ENCODE measurements at regions not wholly inside any gene's neighbourhood (a gene's known extent, or its start where the extent isn't known, plus 50 kb on each side); places are given as distances from the start of the nearest gene placed in this dataset.

DNA sequence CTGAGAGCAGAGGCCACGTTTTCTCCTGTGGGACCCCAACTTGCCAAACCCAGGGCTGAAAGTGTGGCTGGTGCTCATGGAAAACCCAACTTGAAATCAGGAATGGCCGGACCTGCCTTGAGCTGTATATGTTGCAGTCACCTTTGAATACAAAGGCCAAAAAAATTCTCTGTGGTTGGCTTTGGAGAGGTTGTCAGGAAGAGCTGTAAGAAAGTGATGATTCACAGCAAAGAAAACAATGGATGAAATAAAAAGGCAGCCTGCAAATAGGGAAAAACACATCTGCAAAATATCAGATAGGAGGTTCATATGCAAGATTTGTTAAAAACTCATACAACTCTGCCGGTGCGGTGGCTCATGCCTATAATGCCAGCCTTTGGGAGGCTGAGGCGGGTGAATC is 715.8 kb downstream of the UQCRFS1 start:
- DNase-seq = no peak

DNA sequence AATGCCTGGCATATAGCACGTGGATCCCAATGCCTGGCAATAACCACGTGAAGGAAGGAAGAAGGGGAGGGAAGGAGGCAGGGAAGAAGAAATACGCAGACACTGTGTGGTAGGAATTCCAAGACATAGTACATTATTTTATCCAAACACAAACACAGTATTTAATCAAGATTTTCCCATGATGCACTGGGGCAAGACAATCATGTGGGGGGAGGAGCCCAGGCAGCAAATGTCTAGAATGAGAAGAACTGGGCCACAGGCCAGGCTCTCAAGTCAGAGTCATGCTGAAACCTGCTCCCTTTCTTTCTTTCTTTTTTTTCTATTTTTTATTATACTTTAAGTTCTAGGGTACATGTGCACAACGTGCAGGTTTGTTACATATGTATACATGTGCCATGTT is 717.9 kb downstream of the UQCRFS1 start:
- DNase-seq = no peak

DNA sequence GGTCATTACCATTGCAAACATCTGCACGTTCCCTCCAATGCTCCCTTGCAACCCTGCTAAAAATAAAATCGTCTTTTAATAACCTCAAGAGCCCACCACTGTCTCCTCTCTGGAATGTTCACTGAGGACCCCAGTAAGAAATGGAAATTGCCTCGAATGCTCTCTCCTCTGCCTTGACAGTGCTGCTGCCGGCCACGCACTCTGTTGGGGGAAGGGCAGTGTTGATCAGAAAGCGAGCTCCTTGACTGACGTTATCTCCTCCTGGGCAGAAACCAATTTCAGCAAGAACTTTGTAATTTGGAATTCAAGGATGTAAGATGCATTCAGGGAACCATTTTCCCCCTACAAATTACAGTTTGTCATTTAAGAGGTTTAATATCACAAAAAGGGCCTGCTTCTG is 718.5 kb downstream of the UQCRFS1 start:
- no peak for DNase-seq

DNA sequence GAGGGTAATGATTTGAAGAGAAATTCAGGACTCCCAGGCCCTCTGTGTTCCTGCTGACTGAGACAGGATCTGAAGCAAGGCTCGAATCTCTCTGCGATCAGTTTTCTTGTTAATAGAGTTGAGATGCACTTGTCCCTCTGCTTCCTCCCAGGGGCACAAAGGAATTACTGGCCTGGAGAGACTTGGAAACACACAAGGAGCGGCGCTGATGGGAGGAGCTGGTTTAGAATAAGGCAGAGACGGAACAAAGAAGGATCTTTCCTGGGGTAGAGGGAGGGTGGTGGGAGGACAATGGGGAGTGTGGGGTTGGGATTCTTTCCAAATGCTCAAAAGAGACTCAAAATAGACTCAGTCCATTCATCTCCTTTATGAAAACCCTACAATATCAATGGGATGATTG is 719.1 kb downstream of the UQCRFS1 start:
- no peak for DNase-seq

DNA sequence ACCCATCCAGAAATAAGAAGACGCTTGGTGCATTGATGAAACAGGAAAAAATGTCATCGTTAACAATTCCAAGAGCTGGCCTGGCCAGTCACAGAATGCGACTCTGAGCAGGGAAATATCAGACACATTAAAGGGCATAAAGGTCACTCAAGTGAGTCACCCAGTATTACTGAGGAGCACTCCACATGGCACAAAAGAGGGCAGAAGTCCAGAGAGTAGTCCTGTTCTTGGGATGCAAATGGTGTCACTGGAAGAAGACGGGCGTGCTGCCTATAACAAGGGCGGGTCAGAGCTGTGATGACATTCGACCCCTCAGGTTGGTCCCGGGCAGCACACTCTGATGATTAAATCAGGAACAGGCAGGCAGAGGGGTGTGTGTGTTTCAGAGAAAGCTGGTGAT is 720.3 kb downstream of the UQCRFS1 start:
- DNase-seq = no peak

DNA sequence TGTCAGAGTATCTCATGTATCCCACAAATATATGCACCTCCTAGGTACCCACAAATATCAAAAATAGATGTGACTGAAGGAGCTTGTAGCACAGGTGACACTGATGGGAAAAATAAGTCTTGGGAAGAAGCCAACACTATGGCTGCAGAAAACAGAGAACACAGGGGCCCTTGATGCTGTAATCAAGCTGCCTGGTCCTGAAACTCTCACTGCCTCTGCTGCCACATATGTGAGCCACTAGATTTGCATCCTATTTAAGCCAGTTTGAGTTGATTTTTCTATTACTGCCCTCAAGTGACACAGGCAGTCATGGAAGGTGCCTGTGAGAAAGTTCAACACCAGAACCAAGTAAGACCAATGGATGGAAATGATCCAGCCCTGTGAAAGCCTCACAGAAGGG is 720.8 kb downstream of the UQCRFS1 start:
- DNase-seq = no peak

DNA sequence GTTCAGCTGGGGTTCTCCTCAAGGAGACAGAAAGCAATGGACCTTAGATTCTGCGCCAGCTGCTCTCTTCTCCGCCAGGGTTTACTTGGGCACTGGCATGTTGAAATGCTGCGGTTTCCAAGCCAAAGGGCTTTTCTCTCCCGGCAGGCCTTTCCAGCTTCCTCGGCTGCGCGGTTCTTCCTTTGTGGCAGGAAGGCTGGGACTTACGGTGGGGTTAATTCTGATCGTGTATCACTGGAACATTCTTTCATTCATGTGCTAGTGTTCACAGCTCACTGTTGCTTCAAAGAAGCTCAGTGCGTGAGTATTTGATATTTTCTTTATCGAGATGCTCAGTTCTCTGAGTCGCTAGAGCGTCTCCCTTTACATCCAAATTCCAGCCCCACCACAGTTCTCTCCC is 723.2 kb downstream of the UQCRFS1 start:
- no peak for DNase-seq

DNA sequence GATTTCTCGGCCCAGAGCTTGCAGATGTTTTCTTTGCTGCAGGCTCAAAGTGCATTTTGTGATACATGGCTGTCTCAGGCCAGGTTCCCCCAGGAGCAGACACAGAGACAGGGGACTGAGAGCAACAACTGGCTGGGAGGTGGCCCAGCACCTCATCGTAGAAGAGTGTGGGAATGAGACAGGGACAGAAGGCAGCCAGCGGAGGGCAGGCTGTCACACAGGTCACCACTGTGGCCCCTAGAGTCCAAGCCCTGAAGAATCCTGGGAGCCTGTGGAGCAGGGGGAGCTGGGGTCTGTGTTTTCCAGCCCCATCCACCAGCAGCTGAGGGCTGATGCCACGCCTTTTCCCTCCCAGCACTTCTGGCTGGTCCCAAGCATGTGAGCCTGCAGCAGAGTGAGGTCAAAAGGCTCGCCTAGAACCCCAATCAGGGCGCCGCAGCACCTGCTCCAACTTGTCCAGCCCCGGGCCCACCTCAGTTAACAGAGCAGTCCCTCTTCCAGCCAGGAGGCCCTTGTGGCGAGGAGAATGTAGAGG is 723.8 kb downstream of the UQCRFS1 start:
- no peak for DNase-seq

DNA sequence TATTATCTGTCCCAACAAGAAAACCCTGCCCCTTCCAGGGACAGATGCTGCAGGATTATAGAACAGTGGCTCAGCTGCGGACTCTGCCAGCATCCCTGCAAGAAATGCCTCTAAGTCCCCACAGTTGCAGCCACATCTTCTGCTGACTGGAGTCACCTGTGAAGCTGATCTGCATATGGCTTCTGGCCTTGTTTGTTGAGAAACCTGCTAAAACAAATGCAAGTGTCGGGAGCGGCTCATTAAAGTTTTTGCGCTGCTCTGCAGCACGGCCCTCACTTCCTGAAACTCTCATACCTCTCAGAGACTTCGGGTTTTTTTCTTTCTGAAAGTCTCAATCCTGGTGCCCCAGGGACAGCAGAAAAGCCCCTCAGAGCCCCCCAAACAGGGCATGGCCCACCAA is 725.0 kb downstream of the UQCRFS1 start:
- DNase-seq = no peak

DNA sequence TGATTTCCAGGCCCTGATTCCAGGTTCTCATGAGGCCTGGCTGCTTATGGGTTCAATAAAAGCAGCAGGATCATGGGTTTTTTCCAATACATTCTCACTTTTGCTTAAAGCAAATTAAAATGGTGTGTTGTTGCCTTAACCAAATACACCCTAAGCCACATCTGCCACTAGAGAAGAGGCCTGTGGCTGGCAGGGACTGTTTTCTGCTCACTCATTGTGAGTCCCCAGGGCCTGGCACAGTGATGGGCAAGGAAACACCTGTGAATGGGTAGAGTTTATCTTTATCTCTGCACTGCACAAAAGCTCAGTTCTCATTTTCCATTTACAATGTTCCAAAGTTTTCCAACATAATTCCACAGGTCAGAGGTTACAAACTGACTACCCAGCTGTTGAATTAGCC is 726.0 kb downstream of the UQCRFS1 start:
- DNase-seq = no peak

DNA sequence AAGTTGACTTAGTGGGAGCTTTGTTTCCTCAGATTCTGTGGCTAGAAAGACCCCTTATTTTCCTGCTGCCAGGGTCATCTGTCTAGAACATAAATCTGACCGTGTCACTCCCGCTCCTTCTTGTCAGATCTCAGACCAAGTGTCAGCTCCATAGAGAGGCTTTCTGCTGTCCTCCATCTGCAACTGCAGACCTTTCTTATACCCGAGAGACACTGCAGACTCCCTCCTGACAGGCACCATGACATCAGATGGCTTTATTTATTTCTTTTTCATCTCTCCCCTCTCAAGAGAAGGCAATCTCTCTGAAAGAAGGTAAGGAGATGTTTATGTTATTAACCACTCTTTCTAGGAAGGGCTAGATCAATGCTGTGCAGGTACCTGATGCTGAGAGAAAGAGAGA is 726.5 kb downstream of the UQCRFS1 start:
- no peak for DNase-seq

DNA sequence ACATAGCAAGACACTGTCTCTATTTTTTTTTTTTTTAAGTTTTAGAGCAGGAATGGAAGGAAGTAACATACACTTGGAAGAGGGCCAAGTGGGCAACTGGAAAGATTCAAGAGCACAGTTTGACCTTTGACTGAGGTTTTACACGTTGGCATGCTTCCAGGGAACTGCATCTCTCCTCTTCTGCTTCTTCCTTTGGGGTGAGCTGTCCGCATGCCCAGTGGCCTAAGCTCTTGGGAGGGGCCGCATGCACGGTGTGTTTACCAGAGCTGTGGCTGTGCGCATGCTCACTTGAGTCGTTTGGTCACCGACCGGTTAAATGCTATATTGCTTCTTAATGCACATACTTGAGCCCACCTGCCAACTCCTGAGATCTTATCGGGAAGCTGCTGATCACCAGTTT is 727.7 kb downstream of the UQCRFS1 start:
- DNase-seq = no peak

DNA sequence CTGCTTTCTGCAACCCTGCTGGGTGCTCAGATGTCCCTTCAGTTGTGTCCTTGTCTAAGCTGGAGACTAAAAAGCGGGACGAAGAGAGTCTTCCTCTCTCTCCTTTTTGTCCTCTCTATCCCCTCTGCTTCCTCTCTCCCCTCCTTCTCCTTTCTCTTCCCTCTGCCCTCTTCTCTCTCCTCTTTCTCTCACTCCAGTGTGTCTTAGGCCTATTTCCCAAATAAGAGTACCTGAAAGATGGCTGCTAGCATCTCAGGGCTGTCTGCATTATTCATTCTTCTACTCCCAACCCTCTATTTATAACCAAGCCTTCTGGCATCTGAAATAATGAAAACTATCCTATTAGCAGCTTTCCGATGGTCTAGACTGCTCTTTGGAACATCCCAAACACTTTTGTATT is 729.8 kb downstream of the UQCRFS1 start:
- no peak for DNase-seq

DNA sequence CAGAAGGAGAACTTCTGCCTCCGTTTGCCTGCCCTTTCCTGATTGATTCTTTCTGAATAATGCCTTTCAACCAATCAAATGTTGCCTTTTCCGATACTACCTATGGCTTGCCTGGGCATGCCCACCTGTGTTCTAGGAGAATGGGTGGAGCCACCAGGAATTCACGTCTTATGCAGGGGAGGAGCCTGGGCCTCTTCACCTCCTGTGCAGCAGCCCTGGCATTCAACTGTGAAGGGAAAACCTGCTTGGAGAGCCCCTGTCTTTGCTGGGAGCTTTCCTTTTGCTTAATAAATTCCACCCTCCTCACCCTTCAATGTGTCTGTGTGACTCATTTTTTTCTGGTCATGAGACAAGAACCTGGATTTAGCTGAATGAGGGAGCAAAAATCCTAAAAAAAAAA is 730.7 kb downstream of the UQCRFS1 start:
- no peak for DNase-seq

DNA sequence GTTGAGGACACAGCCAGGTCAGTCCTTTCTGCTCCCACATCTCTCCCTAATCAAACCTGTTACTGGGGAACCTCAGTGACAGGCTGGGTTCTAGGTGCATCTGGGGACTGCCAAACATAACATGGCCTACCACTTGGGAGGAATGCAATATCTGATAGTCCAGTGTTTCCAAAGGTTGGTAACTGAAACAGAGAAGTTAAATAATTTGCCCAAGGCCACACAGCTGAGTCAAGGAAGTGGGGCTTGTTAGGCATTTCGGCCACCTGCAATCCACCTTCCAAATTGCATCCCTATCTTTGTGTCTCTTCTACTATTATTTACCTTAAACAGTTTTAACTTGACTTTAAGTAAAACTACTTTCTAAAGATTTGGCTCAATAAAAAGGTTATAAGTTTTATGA is 731.3 kb downstream of the UQCRFS1 start:
- DNase-seq = no peak

DNA sequence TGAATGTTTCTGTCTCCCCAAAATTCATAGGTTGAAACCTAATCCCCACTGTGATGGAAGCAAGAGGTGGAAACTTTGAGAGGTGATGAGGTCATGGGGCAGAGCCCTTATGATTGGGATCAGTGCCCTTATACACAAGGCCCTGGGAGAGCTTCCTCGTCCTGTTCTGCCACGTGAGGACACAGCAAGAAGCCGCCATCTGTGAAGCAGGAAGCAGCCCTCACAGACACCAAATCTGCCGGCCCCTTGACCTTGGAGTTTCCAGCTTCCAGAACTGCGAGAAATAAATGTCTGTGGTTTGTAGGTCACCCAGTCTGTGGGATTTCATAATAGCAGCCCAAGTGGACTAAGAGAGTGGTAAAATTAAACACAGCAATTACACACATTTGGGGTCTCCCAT is 737.4 kb downstream of the UQCRFS1 start:
- no peak for DNase-seq

DNA sequence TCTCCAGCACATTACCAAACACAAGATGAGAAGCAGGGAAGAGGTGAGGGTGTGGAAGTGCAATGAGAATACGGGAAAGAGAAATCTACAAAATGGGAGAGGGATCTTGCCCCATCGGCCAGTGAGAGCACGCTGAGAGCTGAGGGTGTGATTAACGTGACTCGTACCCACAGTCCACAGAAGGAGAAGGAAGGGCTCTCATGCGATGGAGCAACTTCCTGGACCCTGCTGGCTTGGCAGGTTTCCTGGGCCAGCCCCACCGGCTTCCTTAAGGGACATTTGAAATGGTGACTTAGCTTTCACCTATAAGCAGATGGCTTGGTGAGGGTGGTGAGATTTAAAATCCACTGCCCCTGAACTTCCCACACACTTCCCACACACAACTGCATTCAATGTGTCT is 740.1 kb downstream of the UQCRFS1 start:
- DNase-seq = no peak

DNA sequence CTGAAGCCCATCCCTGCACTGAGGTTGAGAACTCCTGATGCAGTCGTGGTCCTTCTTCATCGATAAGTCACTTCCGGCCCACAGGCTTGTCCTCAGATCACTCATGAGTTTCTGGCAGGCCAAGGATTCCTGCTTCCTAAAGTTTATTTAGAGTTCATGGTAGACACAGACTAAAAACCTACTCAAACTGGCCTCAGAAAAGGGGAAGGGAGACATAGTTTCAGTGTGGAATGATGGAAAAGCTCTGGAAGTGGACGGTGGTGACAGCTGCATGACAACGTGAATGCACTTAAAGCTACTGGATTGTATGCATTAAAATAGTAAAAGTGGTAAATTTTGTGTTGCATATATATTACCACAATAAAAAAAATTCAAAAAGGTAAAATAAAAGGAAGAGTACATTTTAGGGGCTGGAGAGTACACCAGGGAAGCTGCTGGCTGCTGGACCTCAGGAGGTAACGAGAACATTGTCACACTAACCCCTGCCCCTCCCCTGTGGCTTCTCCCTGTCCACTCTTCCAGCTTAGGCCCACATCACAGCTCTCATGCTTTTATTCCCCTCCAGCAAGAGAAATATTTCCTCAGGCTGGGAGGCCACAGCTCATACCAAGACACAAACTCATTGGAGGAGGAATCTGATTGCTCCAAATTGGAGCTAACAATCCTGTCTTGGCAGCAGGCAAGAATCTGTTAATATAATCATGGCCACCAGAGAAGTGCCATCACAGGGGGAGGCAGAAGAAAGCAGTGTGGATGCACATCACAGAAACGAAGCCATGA is 741.0 kb downstream of the UQCRFS1 start:
- DNase-seq = no peak

DNA sequence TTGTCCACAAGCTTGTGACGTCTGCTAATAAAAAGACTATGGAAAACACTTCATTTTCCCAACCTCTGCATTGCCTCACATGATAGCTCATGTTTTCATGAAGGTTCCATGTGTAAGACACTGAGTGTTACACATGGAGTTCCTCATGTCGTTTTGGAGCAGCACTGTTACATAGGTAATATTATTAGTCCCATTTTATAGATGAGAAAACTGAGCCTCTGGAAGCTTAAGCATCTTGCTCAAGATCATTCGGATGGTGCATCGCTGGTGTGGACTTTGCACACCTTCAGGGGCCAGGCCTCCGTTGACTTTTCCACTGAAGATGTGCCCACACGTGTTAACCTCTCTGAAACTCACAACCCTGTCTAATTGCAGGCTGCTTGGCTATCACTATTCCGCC is 743.4 kb downstream of the UQCRFS1 start:
- no peak for DNase-seq

DNA sequence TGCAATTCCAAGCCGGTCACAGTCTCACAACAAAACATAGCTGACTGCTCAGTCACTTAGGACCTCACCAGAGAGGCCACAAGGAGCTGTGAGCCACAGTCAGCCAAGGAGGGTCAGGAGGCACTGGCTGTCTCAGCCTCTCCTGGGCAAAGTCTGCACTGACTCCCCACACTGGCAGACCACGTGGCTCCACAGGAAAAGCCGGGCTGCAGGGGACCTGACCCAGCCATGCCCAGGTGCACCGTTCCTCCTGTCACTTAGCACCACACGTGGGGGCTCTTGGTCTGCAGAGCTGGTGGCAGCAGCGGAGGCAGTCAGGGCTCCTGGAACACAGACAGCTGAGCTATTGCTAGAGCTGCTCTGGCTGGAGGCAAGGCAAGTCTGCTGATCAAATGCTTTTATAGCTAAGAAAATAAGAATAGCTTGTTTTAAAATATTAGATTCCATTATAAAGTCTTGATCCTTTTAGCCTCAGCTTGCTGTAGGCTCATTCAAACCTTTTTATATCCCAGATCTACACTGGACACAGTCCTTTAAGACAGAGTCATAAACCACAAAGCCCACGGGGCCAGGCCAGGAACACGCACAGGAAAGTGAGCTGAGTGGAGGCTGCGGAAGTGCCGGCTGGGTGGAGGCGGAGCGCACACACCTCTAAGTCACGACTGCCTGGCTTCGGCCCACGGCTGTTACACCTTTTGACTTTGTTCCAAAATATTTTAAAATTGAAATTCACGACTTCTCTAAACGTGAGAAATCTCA is 744.1 kb downstream of the UQCRFS1 start:
- DNase-seq = no peak

DNA sequence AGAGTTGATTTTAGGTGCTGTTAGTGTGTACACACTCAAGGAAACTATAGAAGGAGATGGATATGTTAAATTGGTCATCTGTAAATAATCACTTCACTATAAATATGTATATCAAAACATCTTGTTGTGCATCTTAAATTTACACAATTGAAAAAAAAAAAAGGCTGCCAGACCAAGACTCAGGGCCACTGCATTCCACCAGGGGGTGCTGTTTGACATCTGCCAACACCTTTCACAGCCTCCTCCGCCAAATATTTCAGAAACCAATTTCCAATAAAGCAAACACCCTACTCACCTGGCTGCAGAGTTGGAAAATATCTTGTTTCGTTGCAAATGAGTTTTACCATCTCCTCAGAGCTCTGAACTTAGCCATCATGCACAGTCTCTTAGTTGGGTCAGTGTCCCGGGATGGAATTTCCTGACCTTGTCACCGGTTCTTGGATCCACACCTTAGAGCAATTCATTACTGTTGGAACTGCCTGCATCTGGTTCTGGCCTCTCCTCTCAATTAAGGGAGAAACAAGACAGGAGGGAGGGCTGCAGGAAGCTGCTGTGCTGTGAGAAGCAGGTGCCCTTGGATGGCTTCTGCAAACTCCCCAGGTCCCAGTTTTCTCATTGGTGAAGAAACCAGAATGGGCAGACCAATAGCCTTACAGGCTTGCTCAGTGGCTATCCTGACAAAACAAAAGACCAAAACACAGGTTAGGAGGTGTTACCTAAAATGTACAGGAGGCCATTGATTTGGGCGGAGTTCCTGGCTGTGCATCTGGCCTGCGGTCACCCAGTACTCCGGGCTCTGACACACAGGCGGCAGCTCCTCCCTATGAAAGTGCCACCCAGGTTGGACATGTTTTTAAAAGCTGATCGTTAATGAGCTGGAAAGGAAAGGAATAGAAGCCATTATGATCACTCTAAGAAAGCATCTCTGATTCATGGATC is 746.6 kb downstream of the UQCRFS1 start:
- peak; percentile 2 for DNase-seq

DNA sequence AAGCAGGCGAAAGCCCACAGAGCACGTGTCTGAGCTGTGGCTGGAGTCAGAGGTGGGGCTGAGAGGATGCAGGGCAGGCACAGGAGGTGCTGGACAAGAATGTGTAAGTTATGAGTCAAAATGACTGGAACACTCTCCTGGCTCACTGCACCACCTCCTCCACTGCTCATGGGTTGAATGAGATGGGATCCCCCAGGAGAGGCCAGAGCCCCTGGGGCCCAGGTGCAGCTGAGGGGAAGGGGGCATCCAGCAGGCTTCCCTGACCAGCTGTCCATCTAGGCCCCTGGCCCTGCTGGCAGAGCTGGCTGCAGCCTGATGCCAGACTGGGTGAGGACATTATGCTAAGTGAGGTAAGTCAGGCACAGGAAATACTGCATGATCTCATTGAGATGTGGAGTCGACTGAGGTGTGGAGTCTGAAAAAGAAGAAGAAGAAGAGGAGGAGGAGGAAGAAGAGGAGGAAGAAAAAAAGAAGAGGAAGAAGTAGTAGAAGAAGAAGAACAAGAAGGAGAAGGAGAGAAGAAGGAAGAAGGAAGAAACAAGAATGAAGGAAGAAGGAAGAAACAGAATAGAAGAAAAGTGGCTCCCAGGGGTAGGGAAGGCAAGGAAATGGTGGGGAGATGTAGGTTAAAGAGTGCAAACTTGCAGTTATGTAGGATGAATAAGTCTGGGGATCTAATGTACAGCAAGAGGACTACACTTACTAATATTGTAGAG is 747.4 kb downstream of the UQCRFS1 start:
- DNase-seq = no peak

Data from COR-L47 (cell line).